ENCODE measurements at regions not wholly inside any gene's neighbourhood (a gene's known extent, or its start where the extent isn't known, plus 50 kb on each side); places are given as distances from the start of the nearest gene placed in this dataset.

- TF ChIP-seq CTCF (IDR thresholded peaks at IDR 0.05) (no peak), POLR2A (IDR thresholded peaks at IDR 0.05) (no peak)
Measured at GRCh38 chr2:146124741-146125140, 1604.8 kb upstream of the ZEB2 start.
